H9 (cell line): ENCODE measurements at regions not wholly inside any gene's neighbourhood (a gene's known extent, or its start where the extent isn't known, plus 50 kb on each side); places are given as distances from the start of the nearest gene placed in this dataset.

ENCODE experiments used
- DNase-seq: peaks from one replicate; pipeline ENCODE4 v3.0.0-alpha.2; 2017
- H2AFZ ChIP-seq: one replicate; pipeline ENCODE4 v1.6.1; 2013; ENCODE audit warnings: mild to moderate bottlenecking, low read length, control low read depth, moderate library complexity
- H2AK5ac ChIP-seq: 2 replicates; pipeline ENCODE4 v1.6.1; 2013; ENCODE audit warnings: low read length, control low read depth, mixed read lengths; ENCODE audit not compliant: insufficient read length
- H2BK120ac ChIP-seq: one replicate; pipeline ENCODE4 v1.6.1; 2013; ENCODE audit warnings: low read depth, mild to moderate bottlenecking, low read length, control low read depth, inconsistent platforms; ENCODE audit not compliant: poor library complexity, severe bottlenecking
- H2BK12ac ChIP-seq: 2 replicates; pipeline ENCODE4 v1.6.1; 2013; ENCODE audit warnings: low read length, control low read depth, mixed read lengths, low read depth; ENCODE audit not compliant: insufficient read length
- H2BK15ac ChIP-seq: 2 replicates; pipeline ENCODE4 v1.6.1; 2013; ENCODE audit warnings: low read depth, low read length, control low read depth
- H2BK20ac ChIP-seq: one replicate; pipeline ENCODE4 v1.6.1; 2013; ENCODE audit warnings: low read depth, mild to moderate bottlenecking, low read length, control low read depth, inconsistent platforms; ENCODE audit not compliant: poor library complexity, severe bottlenecking
- H2BK5ac ChIP-seq: 2 replicates; pipeline ENCODE4 v1.6.1; 2013; ENCODE audit warnings: low read length, control low read depth, mixed read lengths; ENCODE audit not compliant: insufficient read length
- H3K14ac ChIP-seq: 2 replicates; pipeline ENCODE4 v1.6.1; 2013; ENCODE audit warnings: low read length, control low read depth; ENCODE audit not compliant: insufficient read depth
- H3K18ac ChIP-seq: 2 replicates; pipeline ENCODE4 v1.6.1; 2013; ENCODE audit warnings: low read depth, mild to moderate bottlenecking, mixed read lengths, low read length, control low read depth; ENCODE audit not compliant: insufficient read length
- H3K23ac ChIP-seq: 2 replicates; pipeline ENCODE4 v1.6.1; 2013; ENCODE audit warnings: low read length, control low read depth, mixed read lengths, low read depth; ENCODE audit not compliant: insufficient read length
- H3K23me2 ChIP-seq: 2 replicates; pipeline ENCODE4 v1.6.1; 2013; ENCODE audit warnings: low read depth, mild to moderate bottlenecking, mixed read lengths, low read length, control low read depth; ENCODE audit not compliant: insufficient read length, poor library complexity, severe bottlenecking
- H3K27ac ChIP-seq: 2 replicates; pipeline ENCODE4 v1.5.1; 2013; ENCODE audit warnings: low read length, control low read depth, mixed read lengths, low read depth; ENCODE audit not compliant: insufficient read length
- H3K27me3 ChIP-seq: 2 replicates; pipeline ENCODE4 v1.6.1; 2013; ENCODE audit warnings: low read length, control low read depth, inconsistent platforms; ENCODE audit not compliant: insufficient read depth
- H3K4ac ChIP-seq: 2 replicates; pipeline ENCODE4 v1.6.1; 2013; ENCODE audit warnings: low read depth, mild to moderate bottlenecking, control low read depth, inconsistent platforms, low read length, moderate library complexity
- H3K4me1 ChIP-seq: 2 replicates; pipeline ENCODE4 v1.6.1; 2013; ENCODE audit warnings: low read length, control low read depth, inconsistent platforms; ENCODE audit not compliant: insufficient read depth
- H3K4me2 ChIP-seq: 2 replicates; pipeline ENCODE4 v1.6.1; 2013; ENCODE audit warnings: low read length, control low read depth, mixed read lengths; ENCODE audit not compliant: insufficient read length, insufficient read depth
- H3K56ac ChIP-seq: 2 replicates; pipeline ENCODE4 v1.6.1; 2013; ENCODE audit warnings: low read depth, mild to moderate bottlenecking, mixed read lengths, low read length, control low read depth; ENCODE audit not compliant: insufficient read length
- H3K79me1 ChIP-seq: 2 replicates; pipeline ENCODE4 v1.6.1; 2013; ENCODE audit warnings: low read depth, mild to moderate bottlenecking, moderate library complexity, low read length, control low read depth, inconsistent platforms; ENCODE audit not compliant: insufficient read depth, poor library complexity, severe bottlenecking
- H3K79me2 ChIP-seq: 2 replicates; pipeline ENCODE4 v1.6.1; 2013; ENCODE audit warnings: low read length, control low read depth, inconsistent platforms; ENCODE audit not compliant: insufficient read depth
- H3K9ac ChIP-seq: 2 replicates; pipeline ENCODE4 v1.6.1; 2013; ENCODE audit warnings: low read length, control low read depth, mixed read lengths; ENCODE audit not compliant: insufficient read length; ENCODE audit errors: extremely low read depth
- H3K9me3 ChIP-seq: one replicate; pipeline ENCODE4 v1.6.1; 2013; ENCODE audit warnings: low read depth, low read length, inconsistent platforms; ENCODE audit not compliant: control insufficient read depth
- H3T11ph ChIP-seq: one replicate; pipeline ENCODE4 v1.6.1; 2013; ENCODE audit warnings: mild to moderate bottlenecking, low read length, control low read depth, inconsistent platforms
- H4K20me1 ChIP-seq: one replicate; pipeline ENCODE4 v1.6.1; 2013; ENCODE audit not compliant: control insufficient read depth, insufficient read length, insufficient read depth
- H4K5ac ChIP-seq: 2 replicates; pipeline ENCODE4 v1.6.1; 2013; ENCODE audit warnings: low read depth, mild to moderate bottlenecking, mixed read lengths, low read length, control low read depth; ENCODE audit not compliant: insufficient read length
- H4K8ac ChIP-seq: replicated peaks from 2 replicates; pipeline ENCODE4 v1.6.1; 2013; ENCODE audit warnings: low read length, control low read depth, mixed read lengths, low read depth; ENCODE audit not compliant: insufficient read length
- H4K91ac ChIP-seq: 2 replicates; pipeline ENCODE4 v1.6.1; 2013; ENCODE audit warnings: low read depth, mild to moderate bottlenecking, moderate library complexity, mixed read lengths, low read length, control low read depth; ENCODE audit not compliant: insufficient read length
- H3K27ac Mint-ChIP-seq, 3 experiments: 2 replicates in 2 of 3; 3 replicates in 1 of 3; pipeline ENCODE4 v1.8.0; 2020 to 2021; ENCODE audit warnings: mixed read lengths in 3 of 3, mild to moderate bottlenecking in 1 of 3, moderate library complexity in 1 of 3
- H3K27me3 Mint-ChIP-seq: 2 replicates; pipeline ENCODE4 v1.8.0; 2021; ENCODE audit warnings: low read depth, mild to moderate bottlenecking, moderate library complexity, mixed read lengths
- H3K36me3 Mint-ChIP-seq, 3 experiments: 2 replicates in 2 of 3; 3 replicates in 1 of 3; pipeline ENCODE4 v1.8.0; 2020 to 2021; ENCODE audit warnings: low read depth in 3 of 3, mixed read lengths in 3 of 3; ENCODE audit not compliant: insufficient read depth in 1 of 3
- H3K4me1 Mint-ChIP-seq, 2 experiments: 2 replicates each; pipeline ENCODE4 v1.8.0; 2020; ENCODE audit warnings: mixed read lengths in 2 of 2
- H3K4me3 Mint-ChIP-seq, 2 experiments: 2 replicates in 1 of 2; 3 replicates in 1 of 2; pipeline ENCODE4 v1.8.0; 2020 to 2021; ENCODE audit warnings: mild to moderate bottlenecking in 2 of 2, mixed read lengths in 2 of 2, moderate library complexity in 1 of 2
- H3K9me3 Mint-ChIP-seq, 2 experiments: 2 replicates in 1 of 2; 3 replicates in 1 of 2; pipeline ENCODE4 v1.8.0; 2020; ENCODE audit warnings: mild to moderate bottlenecking in 2 of 2, mixed read lengths in 2 of 2, moderate library complexity in 1 of 2
- CTCF ChIP-seq: fragments of 200-600 bp; sonication (generic); conservative IDR thresholded peaks from 3 replicates; pipeline ENCODE4 v1.8.0; 2021; ENCODE audit warnings: antibody characterized with exemption, mild to moderate bottlenecking
- WGBS: extraction: QIAGEN DNeasy Blood & Tissue Kit; methylation state at CpG from one replicate; pipeline ENCODE4 v1.1.7; 2013; ENCODE audit warnings: missing lambda C conversion rate, low lambda C conversion rate, mixed read lengths; ENCODE audit not compliant: insufficient read length; ENCODE audit errors: extremely low coverage; 5-methylcytosine and 5-hydroxymethylcytosine counted together

GRCh38 chr11:11148104-11148509 is 204.9 kb downstream of the CSNK2A3 start:
- H3K27me3 ChIP-seq = no peaks in the 10 kb centered on the region

More at GRCh38 chr11:11148104-11148509, 204.9 kb downstream of the CSNK2A3 start:
- Histone ChIP-seq H3K4ac (no peak overlapping the region), H3K4me1 (peaks cover 3% of the 10 kb centered on the region; the same call in 1 of the 2 replicates), H3K23me2 (no peaks in the 10 kb centered on the region), H3K79me2 (no peaks in the 10 kb centered on the region), H2BK12ac (no peak overlapping the region), H3K56ac (no peak overlapping the region), H3K79me1 (no peaks in the 10 kb centered on the region), H4K20me1 (no peaks in the 10 kb centered on the region), H3K9me3 (no peaks in the 10 kb centered on the region), H3K27ac (no peak overlapping the region), H4K5ac (no peak overlapping the region), H4K91ac (no peak overlapping the region), H3K4me2 (no peak overlapping the region), H2BK5ac (no peak overlapping the region), H3K23ac (no peak overlapping the region), H2AK5ac (no peak overlapping the region), H2AFZ (no peak overlapping the region), H3T11ph (no peak overlapping the region), H4K8ac (no peak overlapping the region), H2BK120ac (no peak overlapping the region), H2BK20ac (no peak overlapping the region), H3K14ac (no peak overlapping the region), H3K9ac (no peak overlapping the region), H3K18ac (no peak overlapping the region), H2BK15ac (no peak overlapping the region)
- Mint-ChIP-seq H3K4me3 (no peak overlapping the region), H3K27me3 (peaks cover under 1% of the 10 kb centered on the region; the same call in 1 of the 2 replicates), H3K9me3 (peaks cover 0 to 4% of the 10 kb centered on the region in 2 experiments; a peak in 2 of 5 replicates), H3K4me1 (peaks cover 6 to 13% of the 10 kb centered on the region in 2 experiments; a peak in 3 of 4 replicates), H3K27ac (no peak overlapping the region), H3K36me3 (peaks cover 0 to 5% (median 3%) of the 10 kb centered on the region in 3 experiments; a peak in 1 of 7 replicates)
- peak; percentile 59 for TF ChIP-seq CTCF
- WGBS = no CpG with 5 or more reads among the region's 5 CpGs
- peak; percentile 88 for DNase-seq
